ENCODE measurements at regions not wholly inside any gene's neighbourhood (a gene's known extent, or its start where the extent isn't known, plus 50 kb on each side); places are given as distances from the start of the nearest gene placed in this dataset.
A peak's percentile ranks its signal among the peaks of the same experiment; 100 is the strongest.
"Not testable (repeated sequence)": the region's sequence is repeated elsewhere in the genome, so short reads cannot be mapped to it uniquely, and the experiment has no call there.

GRCh38 chr5:11392-11791 lies 80.6 kb upstream of the PLEKHG4B start:
- DNase-seq (ENCODE audit: low read depth in 2 of 2): not testable (repeated sequence)

- peak in 1 of 2 donors; percentile 22 for DNase-seq (ENCODE audit: low read depth in 2 of 2)
Measured at GRCh38 chr5:11898-12297, 80.1 kb upstream of the PLEKHG4B start.

GRCh38 chr5:13234-13633 lies 78.7 kb upstream of the PLEKHG4B start:
- DNase-seq (ENCODE audit: low read depth in 2 of 2): no peak

DNA sequence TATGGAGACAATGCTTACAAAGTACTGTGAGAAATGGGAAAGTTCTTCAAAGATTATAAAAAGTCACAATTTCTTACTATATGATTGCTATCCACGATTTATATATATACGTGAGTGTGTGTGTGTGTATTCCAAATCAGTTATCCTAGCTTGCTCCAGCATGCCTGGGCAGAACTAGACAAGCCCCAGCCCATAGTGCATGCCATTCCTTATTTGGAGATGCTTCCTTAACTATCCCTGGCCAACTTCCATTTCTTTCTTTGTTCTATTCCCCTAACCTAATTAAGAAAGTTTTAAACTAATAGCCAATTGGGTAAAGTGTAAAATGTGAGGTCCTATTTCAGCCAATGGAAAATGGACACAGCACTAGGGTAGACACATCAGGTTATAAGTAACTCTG lies 77.3 kb upstream of the PLEKHG4B start:
- DNase-seq (ENCODE audit: low read depth in 2 of 2): not testable (repeated sequence)

DNA sequence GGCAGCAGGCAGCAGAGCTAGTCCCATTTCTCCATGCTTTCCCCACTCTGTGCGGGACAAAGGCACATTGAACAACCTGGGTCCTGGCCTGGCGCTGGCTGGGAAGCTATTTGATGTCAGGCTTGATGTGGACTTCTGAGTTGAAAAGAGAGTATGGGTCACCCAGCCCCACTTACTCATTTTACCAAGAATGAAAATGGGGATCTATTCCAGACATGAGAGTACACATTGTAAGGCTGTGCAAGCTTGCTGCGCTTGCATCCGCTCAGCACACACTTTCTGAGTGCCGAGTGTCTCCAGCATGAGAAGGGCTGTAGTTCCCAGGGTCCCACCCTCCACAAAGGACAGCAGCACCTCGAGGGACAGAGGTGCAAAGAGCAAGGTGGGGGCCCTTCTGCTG lies 71.7 kb upstream of the PLEKHG4B start:
- not testable (repeated sequence) for DNase-seq (ENCODE audit: low read depth in 2 of 2)

DNA sequence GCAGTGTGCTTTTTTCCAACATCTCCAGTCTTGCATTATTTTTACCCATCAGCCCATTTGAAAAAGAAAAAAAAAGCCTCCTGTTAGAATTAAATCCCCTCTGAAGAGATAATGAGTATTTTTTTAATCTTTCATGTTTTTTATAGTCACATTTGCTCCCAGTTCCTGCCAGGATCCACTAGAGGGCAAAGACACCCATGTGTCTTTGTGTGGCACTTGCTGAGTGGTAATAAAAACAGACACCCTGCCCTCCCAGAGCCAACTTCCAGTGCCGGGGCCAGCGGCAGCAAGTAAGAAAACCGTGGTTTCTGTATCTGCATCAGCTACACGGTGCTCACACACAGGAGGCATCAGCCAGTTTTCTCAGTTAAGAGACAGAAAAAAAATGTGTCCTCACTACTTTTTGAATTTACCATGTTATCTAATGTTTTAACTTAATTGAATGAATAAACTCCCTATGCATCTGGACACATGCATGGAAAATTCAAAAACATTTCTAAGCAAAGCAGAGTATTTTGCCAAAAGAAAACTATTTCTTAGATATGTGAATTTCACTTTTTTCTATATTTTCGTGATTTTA lies 70.2 kb upstream of the PLEKHG4B start:
- DNase-seq (ENCODE audit: low read depth in 2 of 2): no peak

- DNase-seq (ENCODE audit: low read depth in 2 of 2): not testable (repeated sequence)
Measured at GRCh38 chr5:23907-24306, 68.1 kb upstream of the PLEKHG4B start.

GRCh38 chr5:25067-25466 lies 66.9 kb upstream of the PLEKHG4B start:
- not testable (repeated sequence) for DNase-seq (ENCODE audit: low read depth in 2 of 2)

DNA sequence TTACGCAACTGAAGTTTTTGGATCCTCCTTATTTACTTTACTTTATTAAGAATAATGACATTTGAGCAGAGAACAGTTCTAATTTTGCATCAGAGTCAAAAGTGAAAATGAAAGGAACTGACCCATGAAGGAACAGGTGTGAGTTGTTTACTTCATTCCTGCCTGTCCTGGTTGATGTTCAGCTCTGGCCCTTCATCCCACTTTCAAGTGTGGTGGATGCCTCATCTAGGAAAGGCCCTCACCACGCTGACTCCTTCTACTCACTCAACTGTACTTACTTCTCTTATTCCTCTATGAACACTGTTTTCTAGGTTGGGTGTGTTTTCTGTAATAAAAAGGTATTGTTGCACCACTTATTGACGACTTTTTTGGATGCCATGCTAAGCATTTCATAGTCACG lies 61.8 kb upstream of the PLEKHG4B start:
- DNase-seq (ENCODE audit: low read depth in 2 of 2): no peak

- DNase-seq (ENCODE audit: low read depth in 2 of 2): not testable (repeated sequence)
Measured at GRCh38 chr5:30556-30955, 61.4 kb upstream of the PLEKHG4B start.

- no peak for DNase-seq (ENCODE audit: low read depth in 2 of 2)
Measured at GRCh38 chr5:32165-32564, 59.8 kb upstream of the PLEKHG4B start.

GRCh38 chr5:35521-35920 lies 56.4 kb upstream of the PLEKHG4B start:
- DNase-seq (ENCODE audit: low read depth in 2 of 2): not testable (repeated sequence)

GRCh38 chr5:37207-37606 lies 54.8 kb upstream of the PLEKHG4B start:
- DNase-seq (ENCODE audit: low read depth in 2 of 2): not testable (repeated sequence)

GRCh38 chr5:39979-40583 lies 51.9 kb upstream of the PLEKHG4B start:
- no peak for DNase-seq (ENCODE audit: low read depth in 2 of 2)

Data from dermis microvascular lymphatic vessel endothelial cell (primary cell).